ENCODE measurements at regions not wholly inside any gene's neighbourhood (a gene's known extent, or its start where the extent isn't known, plus 50 kb on each side); places are given as distances from the start of the nearest gene placed in this dataset.

DNA sequence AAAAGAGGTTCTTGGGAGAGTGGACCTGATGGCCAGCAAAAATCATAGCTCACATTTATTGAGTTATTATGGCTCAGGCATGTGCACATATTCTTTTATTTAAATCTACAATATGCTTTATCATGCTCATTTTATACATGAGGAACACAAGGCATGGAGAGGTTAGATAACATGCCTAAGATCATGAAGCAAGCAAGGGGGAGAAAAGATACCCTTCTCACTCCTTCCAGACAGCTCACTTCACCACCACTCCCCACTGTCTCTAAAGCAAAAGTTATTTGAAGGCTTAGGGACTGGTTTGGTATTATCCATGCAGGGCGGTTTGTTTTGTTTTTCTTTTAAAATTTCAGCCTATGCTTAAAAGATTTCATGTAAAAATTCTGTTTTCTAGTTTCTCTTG is 59.0 kb upstream of the PDE8B start:
- no peak for DNase-seq
- no peaks in the 10 kb centered on the region for H3K4me1 ChIP-seq
- ATAC-seq, result no peak
- intact Hi-C loops (cut with DNase I; ENCODE audit: low total_unique reads), result no loop called here
- H3K4me3 ChIP-seq, result no peak overlapping the region
- H3K36me3 ChIP-seq, result no peaks in the 10 kb centered on the region
- no peaks in the 10 kb centered on the region for H3K27me3 ChIP-seq
- in situ Hi-C loops (cut with MboI; ENCODE audit: low sequenced_read_pairs in 4 of 4), result no loop called here
- TF ChIP-seq POLR2A (IDR thresholded peaks at IDR 0.05), result no peak
- TF ChIP-seq CTCF (IDR thresholded peaks at IDR 0.05 in 4 of 5, conservative IDR thresholded peaks at IDR 0.05 in 1 of 5), result no peak
- H3K9me3 ChIP-seq, result no peaks in the 10 kb centered on the region
- H3K27ac ChIP-seq, result no peak overlapping the region

DNA sequence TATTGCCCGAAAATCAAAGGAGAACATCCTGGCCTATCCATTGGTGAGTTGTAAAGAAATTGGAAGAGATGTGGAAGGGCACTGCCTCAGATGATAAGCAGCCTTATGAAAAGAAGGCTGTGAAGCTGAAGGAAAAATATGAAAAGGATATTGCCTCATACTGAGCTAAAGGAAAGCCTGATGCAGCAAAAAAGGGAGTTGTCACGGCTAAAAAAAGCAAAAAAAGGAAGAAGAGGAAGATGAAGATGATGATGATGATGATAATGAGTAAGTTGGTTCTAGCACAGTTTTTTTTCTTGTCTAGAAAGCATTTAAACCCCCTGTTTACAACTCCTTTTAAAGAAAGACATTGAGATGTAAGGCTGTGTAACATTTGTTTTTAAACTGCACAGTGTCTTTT is 59.8 kb upstream of the ZBED3 start:
- no peaks in the 10 kb centered on the region for H3K9me3 ChIP-seq
- in situ Hi-C loops (cut with MboI; ENCODE audit: low sequenced_read_pairs in 4 of 4) (loop anchor here in 2 of 4 donors (10.0 to 25.0 kb wide), 2 partner anchors 338 to 340 kb away; partner anchors contain the start of gene WDR41 (in 1 of the 2)), intact Hi-C loops (cut with DNase I; ENCODE audit: low total_unique reads) (no loop called here)

DNA sequence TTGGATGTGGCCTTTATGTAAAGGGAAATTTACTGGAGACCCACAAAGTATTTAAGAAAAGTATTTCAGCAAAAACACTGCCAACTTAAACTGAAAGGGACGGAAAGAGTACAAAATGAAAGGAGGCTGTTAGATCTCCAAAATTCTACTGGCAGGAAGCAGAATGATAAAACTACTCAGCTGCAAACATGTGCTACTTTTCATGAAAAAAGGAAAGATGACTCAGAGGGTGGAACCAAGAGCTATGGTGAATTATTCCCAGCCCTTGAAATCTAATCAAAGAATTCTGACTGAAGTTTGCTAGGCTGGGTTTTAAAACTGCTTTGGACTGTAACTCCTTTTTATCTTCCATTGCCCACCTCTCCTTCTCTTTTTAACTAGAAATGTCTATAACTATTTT is 58.6 kb upstream of the ZBED3 start:
- DNase-seq (no peak), ATAC-seq (peak in 1 of 2 donors; percentile 25)
- no peak overlapping the region for H3K27ac ChIP-seq
- H3K4me1 ChIP-seq, result no peaks in the 10 kb centered on the region
- no peaks in the 10 kb centered on the region for H3K27me3 ChIP-seq
- intact Hi-C loops (cut with DNase I; ENCODE audit: low total_unique reads) (loop anchor here (2.0 kb wide), 1 partner anchor 93 kb away; no protein-coding TSS in a partner anchor), in situ Hi-C loops (cut with MboI; ENCODE audit: low sequenced_read_pairs in 4 of 4) (loop anchor here in 2 of 4 donors (10.0 to 25.0 kb wide), 2 partner anchors 339 to 342 kb away; partner anchors contain the start of gene WDR41 (in 1 of the 2))
- no peaks in the 10 kb centered on the region for H3K9me3 ChIP-seq
- H3K36me3 ChIP-seq, result no peaks in the 10 kb centered on the region
- no peak for TF ChIP-seq POLR2A (IDR thresholded peaks at IDR 0.05)
- no peak for TF ChIP-seq CTCF (IDR thresholded peaks at IDR 0.05 in 4 of 5, conservative IDR thresholded peaks at IDR 0.05 in 1 of 5)
- no peak overlapping the region for H3K4me3 ChIP-seq

More for the DNA sequence above, 59.8 kb upstream of the ZBED3 start:
- Histone ChIP-seq H3K4me3 (no peak overlapping the region), H3K27ac (no peak overlapping the region), H3K27me3 (no peaks in the 10 kb centered on the region), H3K36me3 (no peaks in the 10 kb centered on the region), H3K4me1 (no peaks in the 10 kb centered on the region)
- no peak for DNase-seq
- TF ChIP-seq CTCF (IDR thresholded peaks at IDR 0.05 in 4 of 5, conservative IDR thresholded peaks at IDR 0.05 in 1 of 5), result no peak
- no peak for TF ChIP-seq POLR2A (IDR thresholded peaks at IDR 0.05)
- ATAC-seq, result no peak

GRCh38 chr5:77144837-77145139 is 57.7 kb upstream of the ZBED3 start:
- no peak for TF ChIP-seq CTCF (IDR thresholded peaks at IDR 0.05 in 4 of 5, conservative IDR thresholded peaks at IDR 0.05 in 1 of 5)
- TF ChIP-seq POLR2A (IDR thresholded peaks at IDR 0.05), result no peak
- Histone ChIP-seq H3K27me3 (no peaks in the 10 kb centered on the region), H3K4me3 (no peak overlapping the region), H3K4me1 (no peaks in the 10 kb centered on the region), H3K27ac (no peak overlapping the region), H3K36me3 (no peaks in the 10 kb centered on the region), H3K9me3 (no peaks in the 10 kb centered on the region)
- no peak for DNase-seq
- no peak for ATAC-seq
- in situ Hi-C loops (cut with MboI; ENCODE audit: low sequenced_read_pairs in 4 of 4), result loop anchor here in 2 of 4 donors (10.0 to 25.0 kb wide), 2 partner anchors 340 to 343 kb away; partner anchors contain the start of gene WDR41 (in 1 of the 2)
- intact Hi-C loops (cut with DNase I; ENCODE audit: low total_unique reads), result loop anchor here (1.0 to 2.0 kb wide), 2 partner anchors 94 to 348 kb away; partner anchors contain the start of gene WDR41
